Keratinocyte (primary cell): ENCODE measurements at regions not wholly inside any gene's neighbourhood (a gene's known extent, or its start where the extent isn't known, plus 50 kb on each side); places are given as distances from the start of the nearest gene placed in this dataset.

Experiments used
- CTCF ChIP-seq, 3 experiments: IDR thresholded peaks in 1 of 3; conservative IDR thresholded peaks in 1 of 3; optimal IDR thresholded peaks in 1 of 3; 2 replicates in 2 of 3; 3 replicates in 1 of 3; pipeline versions ENCODE3 to v1.5.1; 2011; ENCODE audit warnings: low read length in 3 of 3, mild to moderate bottlenecking in 3 of 3, moderate library complexity in 2 of 3, control low read depth in 1 of 3, inconsistent platforms in 1 of 3; ENCODE audit not compliant: insufficient read depth in 2 of 3; ENCODE audit errors: extremely low read depth in 1 of 3
- EZH2 ChIP-seq: IDR thresholded peaks from one replicate; pipeline ENCODE4 v1.6.1; 2012; ENCODE audit warnings: inconsistent platforms, mild to moderate bottlenecking, low read length, moderate library complexity

GRCh38 chr3:106206146-106206545 is 337.3 kb upstream of the CBLB start:
- TF ChIP-seq CTCF (optimal IDR thresholded peaks at IDR 0.05 in 1 of 3, IDR thresholded peaks at IDR 0.05 in 1 of 3, conservative IDR thresholded peaks at IDR 0.05 in 1 of 3; ENCODE audit: extremely low read depth in 1 of 3, insufficient read depth in 2 of 3, low read length in 3 of 3) (no peak), EZH2 (no peak)
